Loucy (cell line): ENCODE measurements at regions not wholly inside any gene's neighbourhood (a gene's known extent, or its start where the extent isn't known, plus 50 kb on each side); places are given as distances from the start of the nearest gene placed in this dataset.

Source experiments
- H2AFZ ChIP-seq: fragments of 200-600 bp; sonication (generic); 2 replicates; pipeline ENCODE4 v1.6.0; 2016; ENCODE audit warnings: antibody characterized with exemption, mild to moderate bottlenecking, low read length, moderate library complexity
- H3F3A ChIP-seq: fragments of 200-600 bp; 2 replicates; pipeline ENCODE4 v1.6.0; 2016; ENCODE audit warnings: antibody characterized with exemption, low read depth, mild to moderate bottlenecking
- H3K27me3 ChIP-seq: fragments of 200-600 bp; sonication (generic); 2 replicates; pipeline ENCODE4 v1.6.1; 2014; ENCODE audit warnings: low read length, mild to moderate bottlenecking; ENCODE audit not compliant: insufficient read depth, poor library complexity, severe bottlenecking
- H3K36me3 ChIP-seq: fragments of 200-600 bp; sonication (generic); 2 replicates; pipeline ENCODE4 v1.6.1; 2016; ENCODE audit warnings: low read length; ENCODE audit not compliant: insufficient read depth
- H3K4me1 ChIP-seq: fragments of 200-600 bp; sonication (generic); 2 replicates; pipeline ENCODE4 v1.5.1; 2014; ENCODE audit warnings: low read length, mild to moderate bottlenecking; ENCODE audit not compliant: insufficient read depth, poor library complexity, severe bottlenecking
- H3K4me2 ChIP-seq: fragments of 200-600 bp; sonication (generic); 2 replicates; pipeline ENCODE4 v1.6.0; 2014; ENCODE audit warnings: antibody characterized with exemption, low read length, low read depth, mild to moderate bottlenecking; ENCODE audit not compliant: poor library complexity, severe bottlenecking
- H3K4me3 ChIP-seq: fragments of 200-600 bp; sonication (generic); 2 replicates; pipeline ENCODE4 v1.5.1; 2014; ENCODE audit warnings: low read length, mild to moderate bottlenecking, mixed read lengths; ENCODE audit not compliant: poor library complexity, severe bottlenecking
- H3K79me2 ChIP-seq: fragments of 200-600 bp; sonication (generic); 2 replicates; pipeline ENCODE4 v1.6.1; 2014; ENCODE audit warnings: low read length; ENCODE audit not compliant: insufficient read depth
- H3K9ac ChIP-seq: fragments of 200-600 bp; sonication (generic); 2 replicates; pipeline ENCODE4 v1.6.0; 2014; ENCODE audit warnings: mild to moderate bottlenecking, low read depth, low read length, moderate library complexity; ENCODE audit not compliant: poor library complexity, severe bottlenecking
- H3K9me2 ChIP-seq: fragments of 200-600 bp; sonication (generic); replicated peaks from 2 replicates; pipeline ENCODE4 v1.6.1; 2016; ENCODE audit warnings: low read depth, low read length, mixed read lengths
- H3K9me3 ChIP-seq: fragments of 200-600 bp; sonication (generic); 2 replicates; pipeline ENCODE4 v1.6.1; 2014; ENCODE audit warnings: mild to moderate bottlenecking, antibody characterized with exemption, low read length, low read depth; ENCODE audit not compliant: insufficient read depth
- H4K20me1 ChIP-seq: fragments of 200-600 bp; sonication (generic); 2 replicates; pipeline ENCODE4 v1.6.0; 2014; ENCODE audit warnings: antibody characterized with exemption, low read length, mild to moderate bottlenecking; ENCODE audit not compliant: insufficient read depth, poor library complexity, severe bottlenecking
- EZH2phosphoT487 ChIP-seq: fragments of 200-600 bp; IDR thresholded peaks from 2 replicates; pipeline ENCODE4 v1.6.1; 2018; ENCODE audit warnings: antibody characterized with exemption, mild to moderate bottlenecking, moderate library complexity, borderline replicate concordance
- TF ChIP-seq, protein P1 (sequence below): fragments of 200-600 bp; sonication (generic); conservative IDR thresholded peaks from 2 replicates; pipeline ENCODE4 v1.5.1; 2014; ENCODE audit warnings: mild to moderate bottlenecking, antibody characterized with exemption, low read length

GRCh38 chr1:88036345-88037014, 647.6 kb upstream of the PKN2 start:
- Histone ChIP-seq H3K4me1 (no peaks in the 10 kb centered on the region), H3K9ac (no peak overlapping the region), H3K27me3 (no peaks in the 10 kb centered on the region), H3K4me2 (no peak overlapping the region), H3K9me3 (no peaks in the 10 kb centered on the region), H3K4me3 (no peak overlapping the region), H3K9me2 (no peaks in the 10 kb centered on the region), H4K20me1 (no peaks in the 10 kb centered on the region), H2AFZ (no peak overlapping the region), H3K79me2 (no peaks in the 10 kb centered on the region), H3F3A (no peaks in the 10 kb centered on the region), H3K36me3 (no peaks in the 10 kb centered on the region)
- TF ChIP-seq, protein P1, sequence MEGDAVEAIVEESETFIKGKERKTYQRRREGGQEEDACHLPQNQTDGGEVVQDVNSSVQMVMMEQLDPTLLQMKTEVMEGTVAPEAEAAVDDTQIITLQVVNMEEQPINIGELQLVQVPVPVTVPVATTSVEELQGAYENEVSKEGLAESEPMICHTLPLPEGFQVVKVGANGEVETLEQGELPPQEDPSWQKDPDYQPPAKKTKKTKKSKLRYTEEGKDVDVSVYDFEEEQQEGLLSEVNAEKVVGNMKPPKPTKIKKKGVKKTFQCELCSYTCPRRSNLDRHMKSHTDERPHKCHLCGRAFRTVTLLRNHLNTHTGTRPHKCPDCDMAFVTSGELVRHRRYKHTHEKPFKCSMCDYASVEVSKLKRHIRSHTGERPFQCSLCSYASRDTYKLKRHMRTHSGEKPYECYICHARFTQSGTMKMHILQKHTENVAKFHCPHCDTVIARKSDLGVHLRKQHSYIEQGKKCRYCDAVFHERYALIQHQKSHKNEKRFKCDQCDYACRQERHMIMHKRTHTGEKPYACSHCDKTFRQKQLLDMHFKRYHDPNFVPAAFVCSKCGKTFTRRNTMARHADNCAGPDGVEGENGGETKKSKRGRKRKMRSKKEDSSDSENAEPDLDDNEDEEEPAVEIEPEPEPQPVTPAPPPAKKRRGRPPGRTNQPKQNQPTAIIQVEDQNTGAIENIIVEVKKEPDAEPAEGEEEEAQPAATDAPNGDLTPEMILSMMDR = no peak
- TF ChIP-seq EZH2phosphoT487 = no peak

GRCh38 chr1:88039240-88039639, 644.8 kb upstream of the PKN2 start:
- no peaks in the 10 kb centered on the region for H3K9me3 ChIP-seq
- no peaks in the 10 kb centered on the region for H3F3A ChIP-seq
- no peak overlapping the region for H3K9ac ChIP-seq
- H2AFZ ChIP-seq = no peak overlapping the region
- H3K4me1 ChIP-seq = no peaks in the 10 kb centered on the region
- no peaks in the 10 kb centered on the region for H3K36me3 ChIP-seq
- no peaks in the 10 kb centered on the region for H3K79me2 ChIP-seq
- no peaks in the 10 kb centered on the region for H3K9me2 ChIP-seq
- H4K20me1 ChIP-seq = no peaks in the 10 kb centered on the region
- no peak overlapping the region for H3K4me3 ChIP-seq
- H3K27me3 ChIP-seq = no peaks in the 10 kb centered on the region
- TF ChIP-seq, protein P1 = no peak
- no peak for TF ChIP-seq EZH2phosphoT487
- no peak overlapping the region for H3K4me2 ChIP-seq

DNA sequence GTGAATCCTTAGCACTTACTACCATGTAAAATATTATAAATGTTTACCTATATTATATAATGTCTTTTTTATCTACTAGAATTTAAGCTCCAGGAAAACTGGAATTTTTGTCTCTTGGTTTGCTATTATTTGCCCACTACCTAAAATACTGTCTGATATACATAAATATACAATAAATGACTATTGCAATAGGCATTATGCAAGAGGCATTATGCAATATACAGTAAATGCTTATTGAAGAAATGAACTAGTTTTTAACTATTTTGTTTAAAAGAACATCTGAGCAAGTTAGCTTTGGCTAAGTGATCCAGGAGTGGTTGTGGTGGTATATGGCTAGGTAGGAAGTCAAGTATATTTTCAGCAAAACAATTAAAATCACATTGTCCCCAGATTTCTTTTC, 640.2 kb upstream of the PKN2 start:
- Histone ChIP-seq H3K9ac (no peak overlapping the region), H3K4me2 (no peak overlapping the region), H3K79me2 (no peaks in the 10 kb centered on the region), H3K36me3 (no peaks in the 10 kb centered on the region), H2AFZ (no peak overlapping the region), H3K4me1 (no peaks in the 10 kb centered on the region), H3F3A (no peaks in the 10 kb centered on the region), H3K9me2 (no peaks in the 10 kb centered on the region), H3K9me3 (no peaks in the 10 kb centered on the region), H3K4me3 (no peak overlapping the region), H3K27me3 (no peaks in the 10 kb centered on the region), H4K20me1 (no peaks in the 10 kb centered on the region)
- no peak for TF ChIP-seq EZH2phosphoT487
- TF ChIP-seq, protein P1 = no peak
